HG02885 (cell line): ENCODE measurements at regions not wholly inside any gene's neighbourhood (a gene's known extent, or its start where the extent isn't known, plus 50 kb on each side); places are given as distances from the start of the nearest gene placed in this dataset.

Experiments used
- ATAC-seq: cut with Tn5 transposase; IDR thresholded peaks from one replicate; pipeline ENCODE4 v1.9.1; 2021; ENCODE audit warnings: mild to moderate bottlenecking; ENCODE audit not compliant: unreplicated experiment, poor library complexity

- ATAC-seq, result no peak
Measured at GRCh38 chr2:47239119-47239969, 63.0 kb upstream of the CALM2 start.

DNA sequence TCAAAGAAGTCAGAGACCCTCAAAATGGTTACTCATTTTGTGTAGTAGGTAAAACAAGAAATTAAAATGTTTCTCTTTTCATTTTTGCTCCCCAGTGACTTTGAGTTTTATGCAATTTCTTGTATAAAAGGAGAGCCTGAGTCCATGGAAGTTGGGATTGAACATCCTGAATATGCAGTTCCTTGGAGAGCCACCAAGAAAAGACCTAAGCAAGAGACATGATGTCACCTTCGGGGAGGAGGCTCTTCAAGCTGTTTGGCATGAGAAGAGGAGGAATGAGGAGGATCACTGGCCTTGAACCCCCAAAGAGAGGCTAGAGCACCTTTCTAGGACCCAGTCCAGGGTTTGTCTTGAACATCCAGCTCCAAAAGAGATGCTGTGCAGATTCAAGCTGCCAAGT, 62.3 kb upstream of the CALM2 start:
- ATAC-seq, result no peak

DNA sequence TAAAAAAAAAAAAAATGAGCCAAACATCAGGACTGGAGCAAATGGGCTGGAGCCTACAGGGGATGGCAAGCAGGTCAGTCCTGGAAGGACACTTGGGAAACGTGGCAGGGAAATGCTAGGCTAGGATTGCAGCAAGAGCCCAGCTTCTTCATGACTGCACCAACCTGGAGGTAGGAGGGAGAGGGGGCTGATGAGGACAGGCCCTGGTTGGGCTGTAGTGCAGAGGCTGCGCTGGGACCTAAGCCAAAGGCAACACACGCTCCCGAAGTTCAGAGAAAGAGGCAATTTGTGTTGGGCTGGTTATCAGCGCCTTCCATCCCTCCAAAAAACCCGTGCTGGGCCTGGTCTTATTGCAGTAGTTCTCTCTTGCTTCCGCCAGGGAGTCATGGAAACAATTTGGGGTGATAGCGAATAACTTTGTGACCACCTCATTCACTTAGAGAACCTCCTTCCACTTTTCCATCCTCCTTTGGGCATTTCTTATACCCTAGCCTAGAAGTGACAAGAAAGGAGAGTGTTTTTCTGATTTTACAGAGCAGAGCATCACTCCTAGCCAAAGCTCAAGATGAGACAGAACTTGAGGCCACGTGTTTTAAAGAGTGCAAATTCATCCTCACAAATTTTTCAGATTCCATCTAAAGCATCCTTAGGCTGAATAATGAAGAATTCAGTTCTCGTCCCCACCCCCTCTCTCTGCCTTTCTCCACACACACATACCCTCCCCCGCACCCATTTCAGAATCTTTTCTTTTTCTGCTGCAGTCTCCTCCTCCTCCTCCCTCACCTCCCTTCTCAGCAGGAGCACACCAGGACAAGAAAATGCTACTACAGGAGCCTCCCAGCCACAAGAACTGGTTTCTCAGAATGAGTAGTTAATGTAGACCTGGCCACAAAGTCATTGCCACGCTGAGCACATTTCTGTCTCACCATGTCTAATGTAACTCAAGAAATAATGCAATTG, 61.3 kb upstream of the CALM2 start:
- no peak for ATAC-seq

DNA sequence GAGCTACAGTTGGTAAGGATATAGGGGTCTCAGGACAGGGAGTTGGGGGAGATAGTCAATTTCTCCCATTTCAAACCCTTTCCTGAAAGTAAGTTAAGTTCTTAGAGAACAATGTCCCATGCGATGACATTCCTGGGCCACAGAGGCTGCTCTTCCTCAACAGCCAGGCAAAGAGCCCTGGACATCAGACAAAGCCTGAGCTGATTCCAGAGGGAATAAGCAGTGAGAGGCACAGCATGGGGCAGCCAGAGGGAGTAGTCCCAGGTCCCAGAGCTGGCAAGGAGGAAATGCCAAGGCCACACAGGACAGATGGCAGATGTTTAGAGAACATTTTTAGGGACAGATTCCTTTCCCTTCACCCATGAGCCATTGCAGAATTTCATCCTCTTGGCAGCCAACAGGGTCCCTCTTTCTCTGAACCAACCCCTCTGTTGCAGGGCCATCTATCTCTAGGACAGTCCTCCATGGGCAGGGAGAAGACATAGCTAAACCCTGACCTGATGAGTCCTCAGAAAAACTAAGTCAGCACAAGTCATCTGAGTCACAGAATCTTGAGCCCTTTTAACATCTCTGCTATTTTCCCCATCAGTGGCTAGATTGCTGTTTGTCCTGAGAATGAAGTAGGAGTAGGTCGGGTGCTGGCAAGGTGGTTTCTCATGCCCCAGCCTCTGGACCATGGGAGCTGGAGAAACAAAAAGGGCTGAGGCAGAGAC, 60.3 kb upstream of the CALM2 start:
- no peak for ATAC-seq

GRCh38 chr2:47235132-47235531, 58.8 kb upstream of the CALM2 start:
- ATAC-seq, result no peak

DNA sequence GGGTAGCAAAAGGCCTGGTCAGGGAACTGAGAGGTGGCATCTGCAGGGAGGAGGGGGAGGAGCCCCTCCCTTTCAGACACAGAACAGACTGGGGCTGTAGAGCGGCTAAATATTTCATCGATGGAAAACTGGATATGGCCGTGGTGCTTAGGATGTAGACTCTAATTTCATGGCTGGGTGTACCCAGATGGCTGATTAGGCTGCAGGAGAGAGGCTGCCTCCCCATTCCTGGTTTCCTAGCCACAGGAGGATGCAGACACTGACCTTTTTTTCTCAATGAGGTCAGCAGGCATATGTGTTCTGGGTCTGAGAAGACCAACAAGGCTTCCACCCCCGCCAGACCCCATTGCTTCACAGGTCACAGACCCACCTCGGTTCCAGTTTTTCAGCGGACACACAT, 58.1 kb upstream of the CALM2 start:
- no peak for ATAC-seq

- ATAC-seq, result no peak
Measured at GRCh38 chr2:47232738-47233415, 56.6 kb upstream of the CALM2 start.

DNA sequence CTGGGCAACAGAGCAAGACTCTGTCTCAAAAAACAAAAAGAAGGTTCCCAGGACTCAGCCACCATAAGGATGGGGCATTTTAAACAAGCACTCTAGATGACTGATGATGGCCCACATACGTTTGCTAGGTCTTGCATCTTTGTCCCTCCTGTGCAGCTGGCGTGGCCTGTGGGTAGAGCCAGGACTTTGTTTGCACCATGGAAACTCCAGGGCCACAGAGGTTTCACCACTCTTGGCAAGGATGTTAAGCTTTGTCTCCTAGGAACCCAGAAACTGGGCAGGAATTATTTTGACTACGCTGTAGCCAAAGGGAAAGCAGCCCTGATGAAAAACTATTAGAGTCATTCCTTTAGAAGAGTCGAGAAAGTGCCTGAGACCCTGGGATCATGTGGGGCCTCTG, 54.1 kb upstream of the CALM2 start:
- no peak for ATAC-seq

DNA sequence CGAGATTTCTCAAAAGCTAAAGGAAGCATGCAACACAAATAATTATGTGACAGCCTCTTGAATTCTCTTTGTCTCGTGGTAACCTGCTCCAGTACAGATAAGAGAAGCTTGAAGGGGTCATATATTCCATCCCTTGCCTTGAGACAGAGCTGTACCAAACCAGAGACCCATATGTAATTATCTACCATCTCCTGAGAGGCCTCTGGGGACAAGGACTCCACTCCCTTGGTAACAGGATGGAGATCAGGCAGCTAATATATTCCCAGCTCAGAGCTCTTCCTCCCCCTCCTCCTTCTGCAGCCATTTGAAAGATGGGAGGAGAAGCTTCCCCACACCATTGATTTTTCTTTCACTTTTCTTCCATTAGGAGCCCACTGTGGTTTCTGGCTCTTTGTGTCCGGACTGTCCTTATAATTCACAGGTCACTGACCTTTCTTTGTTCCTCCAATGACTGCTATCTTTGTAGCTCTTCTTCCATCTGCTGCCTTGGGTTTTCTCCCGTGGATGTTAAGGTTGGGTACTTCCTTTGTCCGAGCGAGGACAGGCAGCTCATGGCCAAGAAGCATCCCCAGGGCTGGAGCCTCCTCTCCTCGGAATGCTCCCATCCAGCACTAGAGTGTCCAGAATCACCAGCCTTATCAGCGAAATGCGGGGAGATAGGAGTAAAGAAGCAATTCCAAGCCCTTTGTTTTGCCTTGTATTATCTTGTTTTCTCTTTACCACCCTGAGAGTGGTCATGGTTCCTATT, 51.4 kb upstream of the CALM2 start:
- ATAC-seq, result no peak

DNA sequence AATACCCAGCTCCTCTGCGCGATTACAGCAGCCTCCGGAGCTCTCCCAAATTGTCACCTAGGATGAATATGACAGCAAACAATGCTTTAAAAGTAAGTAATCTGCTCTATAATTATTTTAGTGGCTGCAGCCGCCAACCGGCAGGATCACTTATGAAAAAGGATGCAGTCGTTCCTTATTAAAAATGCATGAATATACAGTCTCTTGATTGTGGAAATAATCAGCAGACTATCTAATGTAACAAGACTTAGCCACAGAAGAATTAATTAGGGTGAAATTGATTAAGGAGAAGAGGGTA, 50.6 kb upstream of the CALM2 start:
- no peak for ATAC-seq

- ATAC-seq, result no peak
Measured at GRCh38 chr2:47226132-47226922, 50.0 kb upstream of the CALM2 start.
